ENCODE measurements at regions not wholly inside any gene's neighbourhood (a gene's known extent, or its start where the extent isn't known, plus 50 kb on each side); places are given as distances from the start of the nearest gene placed in this dataset.

DNA sequence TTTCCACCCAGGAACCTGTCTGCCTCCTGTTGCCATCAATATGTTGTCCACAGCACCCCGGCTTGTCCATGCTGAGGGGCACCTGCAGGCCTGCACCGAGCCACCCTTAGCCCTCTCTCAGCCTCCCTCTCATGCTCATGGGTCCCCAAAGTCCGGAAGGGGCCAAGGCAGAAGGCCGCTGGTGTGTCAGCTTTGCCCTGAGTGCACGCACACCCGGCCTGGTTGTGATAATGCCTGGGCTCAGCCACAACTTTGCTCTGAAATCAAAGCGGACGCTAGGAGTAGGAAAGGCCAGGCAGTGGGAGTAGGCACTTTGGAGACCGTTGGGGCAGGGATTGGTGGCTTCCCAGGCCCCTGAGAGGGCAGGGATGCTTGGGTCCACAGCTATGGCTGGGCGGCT lies 201.8 kb upstream of the NUDT12 start:
- H3K4me3 Mint-ChIP-seq (ENCODE audit: unreplicated experiment), result no peak overlapping the region
- ChIA-PET CTCF (interaction anchor here (0.7 to 1.1 kb wide), 2 partner anchors 17 to 177 kb away, joined by 3 to 5 read pairs; no protein-coding TSS in a partner anchor), POLR2A (no interaction called here)
- intact Hi-C loops (cut with micrococcal nuclease), result no loop called here
- no peaks in the 10 kb centered on the region for H3K27me3 Mint-ChIP-seq (ENCODE audit: insufficient read depth, unreplicated experiment)
- H3K4me1 Mint-ChIP-seq (ENCODE audit: insufficient read depth, unreplicated experiment), result no peaks in the 10 kb centered on the region
- TF ChIP-seq, protein P1, sequence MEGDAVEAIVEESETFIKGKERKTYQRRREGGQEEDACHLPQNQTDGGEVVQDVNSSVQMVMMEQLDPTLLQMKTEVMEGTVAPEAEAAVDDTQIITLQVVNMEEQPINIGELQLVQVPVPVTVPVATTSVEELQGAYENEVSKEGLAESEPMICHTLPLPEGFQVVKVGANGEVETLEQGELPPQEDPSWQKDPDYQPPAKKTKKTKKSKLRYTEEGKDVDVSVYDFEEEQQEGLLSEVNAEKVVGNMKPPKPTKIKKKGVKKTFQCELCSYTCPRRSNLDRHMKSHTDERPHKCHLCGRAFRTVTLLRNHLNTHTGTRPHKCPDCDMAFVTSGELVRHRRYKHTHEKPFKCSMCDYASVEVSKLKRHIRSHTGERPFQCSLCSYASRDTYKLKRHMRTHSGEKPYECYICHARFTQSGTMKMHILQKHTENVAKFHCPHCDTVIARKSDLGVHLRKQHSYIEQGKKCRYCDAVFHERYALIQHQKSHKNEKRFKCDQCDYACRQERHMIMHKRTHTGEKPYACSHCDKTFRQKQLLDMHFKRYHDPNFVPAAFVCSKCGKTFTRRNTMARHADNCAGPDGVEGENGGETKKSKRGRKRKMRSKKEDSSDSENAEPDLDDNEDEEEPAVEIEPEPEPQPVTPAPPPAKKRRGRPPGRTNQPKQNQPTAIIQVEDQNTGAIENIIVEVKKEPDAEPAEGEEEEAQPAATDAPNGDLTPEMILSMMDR (IDR thresholded peaks at IDR 0.05; ENCODE audit: unreplicated experiment), result no peak
- peaks cover 8% of the 10 kb centered on the region for H3K9me3 Mint-ChIP-seq (ENCODE audit: unreplicated experiment)
- no peak for DNase-seq (ENCODE audit: unreplicated experiment)
- BruUV-seq (replicated peaks), result no TSS peak
- H3K27ac Mint-ChIP-seq (ENCODE audit: low read depth, unreplicated experiment), result no peak overlapping the region
- no peaks in the 10 kb centered on the region for H3K36me3 Mint-ChIP-seq (ENCODE audit: insufficient read depth, unreplicated experiment)

DNA sequence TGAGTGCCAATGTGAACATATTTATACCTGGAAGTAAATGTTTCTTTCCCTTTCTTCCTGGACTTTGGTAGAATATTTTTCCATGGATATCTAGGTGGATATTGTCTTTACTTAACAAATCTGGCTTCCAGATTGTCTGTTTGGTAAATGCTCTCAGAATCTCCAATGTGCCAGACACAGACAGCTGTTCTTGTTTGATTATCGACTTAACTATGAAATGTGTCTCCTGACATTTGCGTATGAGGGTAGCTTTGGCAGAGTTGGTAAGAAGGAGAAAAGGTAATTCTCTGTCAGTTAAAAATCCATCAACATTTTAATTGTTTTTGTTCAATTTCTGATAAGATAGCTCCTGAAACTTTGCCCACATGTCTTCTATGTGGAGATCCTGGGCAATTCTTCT lies 196.4 kb upstream of the NUDT12 start:
- ChIA-PET POLR2A (interaction anchor here (0.8 kb wide), 1 partner anchor 21 kb away, joined by 3 read pairs; no protein-coding TSS in a partner anchor), CTCF (no interaction called here)
- TF ChIP-seq, protein P1 (IDR thresholded peaks at IDR 0.05; ENCODE audit: unreplicated experiment), result no peak
- Mint-ChIP-seq H3K9me3 (ENCODE audit: unreplicated experiment) (no peaks in the 10 kb centered on the region), H3K4me1 (ENCODE audit: insufficient read depth, unreplicated experiment) (no peaks in the 10 kb centered on the region), H3K36me3 (ENCODE audit: insufficient read depth, unreplicated experiment) (no peaks in the 10 kb centered on the region), H3K4me3 (ENCODE audit: unreplicated experiment) (no peak overlapping the region), H3K27ac (ENCODE audit: low read depth, unreplicated experiment) (no peak overlapping the region), H3K27me3 (ENCODE audit: insufficient read depth, unreplicated experiment) (no peaks in the 10 kb centered on the region)
- DNase-seq (ENCODE audit: unreplicated experiment), result no peak
- intact Hi-C loops (cut with micrococcal nuclease), result no loop called here
- BruUV-seq (replicated peaks), result no TSS peak

DNA sequence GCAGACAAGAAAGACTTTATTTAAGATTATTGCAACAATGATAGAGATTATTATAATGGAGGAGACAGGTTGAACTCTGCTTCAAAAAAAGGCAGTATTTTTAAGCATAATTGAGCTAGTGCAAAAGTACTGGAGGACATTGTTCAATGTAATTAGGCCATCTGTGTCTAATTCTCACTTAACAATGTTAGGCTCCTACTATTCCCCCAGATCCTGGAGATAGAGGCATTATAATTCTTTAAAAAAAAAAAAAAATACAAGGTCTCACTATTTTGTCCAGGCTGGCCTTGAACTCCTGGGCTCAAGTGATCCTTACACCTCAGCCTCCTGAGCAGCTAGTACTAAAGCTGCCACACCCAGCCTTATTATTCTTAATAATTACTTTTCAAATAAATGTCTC lies 193.4 kb upstream of the NUDT12 start:
- Mint-ChIP-seq H3K36me3 (ENCODE audit: insufficient read depth, unreplicated experiment) (no peaks in the 10 kb centered on the region), H3K9me3 (ENCODE audit: unreplicated experiment) (no peaks in the 10 kb centered on the region), H3K4me3 (ENCODE audit: unreplicated experiment) (no peak overlapping the region), H3K4me1 (ENCODE audit: insufficient read depth, unreplicated experiment) (no peaks in the 10 kb centered on the region), H3K27me3 (ENCODE audit: insufficient read depth, unreplicated experiment) (no peaks in the 10 kb centered on the region), H3K27ac (ENCODE audit: low read depth, unreplicated experiment) (no peak overlapping the region)
- DNase-seq (ENCODE audit: unreplicated experiment), result no peak
- TF ChIP-seq, protein P1 (IDR thresholded peaks at IDR 0.05; ENCODE audit: unreplicated experiment), result no peak
- intact Hi-C loops (cut with micrococcal nuclease), result no loop called here
- ChIA-PET CTCF (no interaction called here), POLR2A (no interaction called here)
- no TSS peak for BruUV-seq (replicated peaks)

DNA sequence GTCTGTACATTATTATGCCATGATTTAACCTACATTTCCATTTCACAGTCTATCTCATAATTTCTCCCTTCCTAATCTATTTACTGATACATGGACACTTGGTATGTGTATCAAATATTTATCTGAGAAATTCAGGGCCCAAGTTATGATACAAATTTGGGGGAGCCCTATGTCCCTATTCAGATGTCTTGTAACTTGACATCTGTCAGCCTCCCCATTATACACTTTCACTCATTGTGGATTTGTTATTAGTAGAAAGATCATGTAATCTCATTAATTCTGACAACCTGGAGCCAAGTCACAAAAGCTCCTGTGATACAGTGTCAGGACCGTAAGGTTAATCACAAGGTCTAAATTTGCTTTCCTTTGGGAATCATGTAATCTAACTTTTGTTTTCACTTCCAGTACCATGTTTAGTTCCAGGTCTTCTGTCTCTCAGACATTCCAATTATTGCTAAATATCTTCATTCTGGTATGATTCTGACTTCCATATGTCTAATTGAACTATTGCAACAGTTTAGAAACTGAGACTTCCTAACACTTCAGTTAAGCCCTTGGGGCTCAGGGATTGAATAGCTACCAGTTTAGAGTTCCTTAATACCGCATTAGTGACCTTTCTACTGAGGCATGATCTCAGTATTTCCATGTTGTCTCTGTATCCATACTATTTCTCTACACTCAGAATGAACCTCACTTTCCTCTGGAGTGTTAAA lies 182.9 kb upstream of the NUDT12 start:
- H3K36me3 Mint-ChIP-seq (ENCODE audit: insufficient read depth, unreplicated experiment), result no peaks in the 10 kb centered on the region
- no TSS peak for BruUV-seq (replicated peaks)
- CTCF ChIA-PET, result interaction anchor here (0.7 kb wide), 1 partner anchor 230 kb away, joined by 3 read pairs; no protein-coding TSS in a partner anchor
- POLR2A ChIA-PET, result no interaction called here
- H3K27me3 Mint-ChIP-seq (ENCODE audit: insufficient read depth, unreplicated experiment), result peaks cover 26% of the 10 kb centered on the region
- TF ChIP-seq, protein P1 (IDR thresholded peaks at IDR 0.05; ENCODE audit: unreplicated experiment), result no peak
- no peak overlapping the region for H3K27ac Mint-ChIP-seq (ENCODE audit: low read depth, unreplicated experiment)
- no peak overlapping the region for H3K4me3 Mint-ChIP-seq (ENCODE audit: unreplicated experiment)
- intact Hi-C loops (cut with micrococcal nuclease), result loop anchor here (10.0 kb wide), 1 partner anchor 121 kb away; no protein-coding TSS in a partner anchor
- peaks cover 15% of the 10 kb centered on the region for H3K4me1 Mint-ChIP-seq (ENCODE audit: insufficient read depth, unreplicated experiment)
- peak; percentile 23 for DNase-seq (ENCODE audit: unreplicated experiment)
- no peaks in the 10 kb centered on the region for H3K9me3 Mint-ChIP-seq (ENCODE audit: unreplicated experiment)

All from MCF 10A (cell line).